B cell (primary cell): ENCODE measurements at regions not wholly inside any gene's neighbourhood (a gene's known extent, or its start where the extent isn't known, plus 50 kb on each side); places are given as distances from the start of the nearest gene placed in this dataset.

Experiments used
- ATAC-seq: fragments of 200-7000 bp; cut with Tn5 transposase; one replicate; pipeline ENCODE4 v1.10.0; 2021; ENCODE audit warnings: low read depth, mild to moderate bottlenecking, moderate number of reproducible peaks, moderate library complexity
- CTCF ChIA-PET: fragments of 350-600 bp; sonication (Branson Sonifier 250); formaldehyde crosslinking; loops from one replicate; lab custom pipeline; 2021; ENCODE audit warnings: antibody characterized with exemption, inconsistent platforms; lab: Charles Lee
- POLR2A ChIA-PET: fragments of 350-600 bp; sonication (Branson Sonifier 250); formaldehyde crosslinking; loops from one replicate; lab custom pipeline; 2021; ENCODE audit warnings: antibody characterized with exemption; lab: Charles Lee
- DNase-seq: peaks from one replicate; pipeline ENCODE4 v3.0.0; 2013
- H2AFZ ChIP-seq: 2 replicates; pipeline ENCODE4 v1.6.1; 2012; ENCODE audit warnings: mild to moderate bottlenecking, low read depth, low read length; ENCODE audit not compliant: insufficient read depth, poor library complexity, severe bottlenecking
- H3K27ac ChIP-seq, 2 donors: 1 replicate in 1 of 2; 2 replicates in 1 of 2; pipeline ENCODE4 v1.5.1; 2012 to 2013; ENCODE audit warnings: low read length in 2 of 2, mild to moderate bottlenecking in 2 of 2, moderate library complexity in 1 of 2
- H3K27me3 ChIP-seq, 4 experiments: fragments of 200-600 bp in 1 of 4; sonication (generic) in 1 of 4; replicated peaks in 1 of 4; 1 replicate in 2 of 4; 2 replicates in 2 of 4; pipeline versions ENCODE4 v1.6.1 to v1.7.0; 2013 to 2016; ENCODE audit warnings: low read length in 3 of 4, mild to moderate bottlenecking in 2 of 4, mixed read lengths in 1 of 4, moderate library complexity in 1 of 4; ENCODE audit not compliant: insufficient read depth in 4 of 4, control insufficient read depth in 3 of 4; ENCODE audit errors: control extremely low read depth in 1 of 4
- H3K36me3 ChIP-seq, 2 experiments: replicated peaks in 1 of 2; 1 replicate in 1 of 2; 2 replicates in 1 of 2; pipeline versions ENCODE4 v1.6.1 to v1.7.1; 2013; ENCODE audit warnings: low read length in 1 of 2; ENCODE audit not compliant: insufficient read depth in 2 of 2, control insufficient read depth in 1 of 2; ENCODE audit errors: control extremely low read depth in 1 of 2, extremely low read depth in 1 of 2
- H3K4me1 ChIP-seq, 2 donors: fragments of 200-600 bp in 1 of 2; sonication (generic) in 1 of 2; 1 replicate in 1 of 2; 2 replicates in 1 of 2; pipeline versions ENCODE4 v1.5.1 to v1.6.1; 2013 to 2017; ENCODE audit warnings: low read length in 2 of 2; ENCODE audit not compliant: control insufficient read depth in 2 of 2, insufficient read depth in 2 of 2
- H3K4me2 ChIP-seq: replicated peaks from 2 replicates; pipeline ENCODE3; 2012; ENCODE audit warnings: mild to moderate bottlenecking, low read depth, low read length; ENCODE audit not compliant: poor library complexity, severe bottlenecking
- H3K4me3 ChIP-seq, 5 experiments: fragments of 200-600 bp in 1 of 5; sonication (generic) in 1 of 5; 1 replicate in 3 of 5; 2 replicates in 2 of 5; pipeline versions ENCODE4 v1.5.1 to v1.7.0; 2011 to 2016; ENCODE audit warnings: low read length in 4 of 5, mild to moderate bottlenecking in 4 of 5, low read depth in 2 of 5, control low read depth in 1 of 5, moderate library complexity in 1 of 5; ENCODE audit not compliant: insufficient read depth in 1 of 5; ENCODE audit errors: control extremely low read depth in 1 of 5, extremely low read depth in 1 of 5
- H3K79me2 ChIP-seq: fragments of 200-600 bp; sonication (generic); one replicate; pipeline ENCODE4 v1.6.0; 2016; ENCODE audit warnings: low read length; ENCODE audit not compliant: control insufficient read depth, insufficient read depth
- H3K9ac ChIP-seq: fragments of 200-600 bp; sonication (generic); 2 replicates; pipeline ENCODE4 v1.6.1; 2017; ENCODE audit warnings: mild to moderate bottlenecking, low read length, moderate library complexity
- H3K9me3 ChIP-seq, 3 donors: one replicate each; pipeline versions ENCODE4 v1.6.1 to v1.7.1; 2013; ENCODE audit warnings: low read length in 2 of 3; ENCODE audit not compliant: control insufficient read depth in 2 of 3, insufficient read depth in 1 of 3; ENCODE audit errors: control extremely low read depth in 1 of 3
- H4K20me1 ChIP-seq: 2 replicates; pipeline ENCODE4 v1.6.0; 2012; ENCODE audit warnings: mild to moderate bottlenecking, low read length; ENCODE audit not compliant: insufficient read depth, control insufficient read depth, poor library complexity, severe bottlenecking
- H3K27ac Mint-ChIP-seq: one replicate; pipeline ENCODE4 v1.8.0; 2021; ENCODE audit warnings: mixed read lengths
- H3K27me3 Mint-ChIP-seq: one replicate; pipeline ENCODE4 v1.8.0; 2021; ENCODE audit warnings: mixed read lengths
- H3K4me1 Mint-ChIP-seq: one replicate; pipeline ENCODE4 v1.8.0; 2021; ENCODE audit warnings: mixed read lengths
- H3K4me3 Mint-ChIP-seq: one replicate; pipeline ENCODE4 v1.8.0; 2021; ENCODE audit warnings: mixed read lengths
- H3K9me3 Mint-ChIP-seq: one replicate; pipeline ENCODE4 v1.8.0; 2022; ENCODE audit warnings: mixed read lengths; ENCODE audit not compliant: insufficient read depth
- EZH2 ChIP-seq: IDR thresholded peaks from 2 replicates; pipeline ENCODE4 v1.6.1; 2012; ENCODE audit warnings: borderline replicate concordance, low read depth, mild to moderate bottlenecking, moderate library complexity, low read length; ENCODE audit not compliant: insufficient read depth, poor library complexity, severe bottlenecking
- WGBS: methylation state at CpG from one replicate; pipeline ENCODE4 v1.1.5; 2013; ENCODE audit warnings: missing lambda C conversion rate; ENCODE audit not compliant: insufficient coverage; 5-methylcytosine and 5-hydroxymethylcytosine counted together
- intact Hi-C: fragments of 100-400 bp; cut with micrococcal nuclease; formaldehyde crosslinking; loops from one replicate; pipeline ENCODE4 v1.10.0; 2022
- TF ChIP-seq, protein P1 (sequence below): fragments of 200-600 bp; IDR thresholded peaks from one replicate; pipeline ENCODE4 v1.8.0; 2022; ENCODE audit warnings: antibody characterized with exemption, mild to moderate bottlenecking

DNA sequence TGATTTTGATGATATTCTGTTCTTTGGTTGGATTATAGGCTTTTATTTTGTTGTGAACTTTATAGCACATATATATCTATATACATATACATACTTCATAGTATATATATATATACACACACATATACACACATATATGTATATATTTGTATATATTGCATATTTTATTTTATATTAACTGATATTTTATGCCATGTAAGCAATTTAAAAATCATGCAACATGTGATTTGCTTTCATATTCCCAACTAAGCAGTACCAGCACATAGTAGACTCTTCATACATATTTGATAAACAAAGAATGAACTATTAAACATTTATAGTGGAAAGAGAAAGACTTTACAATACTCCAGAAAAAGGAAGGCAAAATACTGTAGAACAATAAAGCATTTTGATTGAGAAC is 679.2 kb downstream of the TENT5A start:
- ATAC-seq (no peak), DNase-seq (no peak)
- H4K20me1 ChIP-seq: no peaks in the 10 kb centered on the region
- H3K36me3 ChIP-seq: no peaks in the 10 kb centered on the region
- TF ChIP-seq, protein P1, sequence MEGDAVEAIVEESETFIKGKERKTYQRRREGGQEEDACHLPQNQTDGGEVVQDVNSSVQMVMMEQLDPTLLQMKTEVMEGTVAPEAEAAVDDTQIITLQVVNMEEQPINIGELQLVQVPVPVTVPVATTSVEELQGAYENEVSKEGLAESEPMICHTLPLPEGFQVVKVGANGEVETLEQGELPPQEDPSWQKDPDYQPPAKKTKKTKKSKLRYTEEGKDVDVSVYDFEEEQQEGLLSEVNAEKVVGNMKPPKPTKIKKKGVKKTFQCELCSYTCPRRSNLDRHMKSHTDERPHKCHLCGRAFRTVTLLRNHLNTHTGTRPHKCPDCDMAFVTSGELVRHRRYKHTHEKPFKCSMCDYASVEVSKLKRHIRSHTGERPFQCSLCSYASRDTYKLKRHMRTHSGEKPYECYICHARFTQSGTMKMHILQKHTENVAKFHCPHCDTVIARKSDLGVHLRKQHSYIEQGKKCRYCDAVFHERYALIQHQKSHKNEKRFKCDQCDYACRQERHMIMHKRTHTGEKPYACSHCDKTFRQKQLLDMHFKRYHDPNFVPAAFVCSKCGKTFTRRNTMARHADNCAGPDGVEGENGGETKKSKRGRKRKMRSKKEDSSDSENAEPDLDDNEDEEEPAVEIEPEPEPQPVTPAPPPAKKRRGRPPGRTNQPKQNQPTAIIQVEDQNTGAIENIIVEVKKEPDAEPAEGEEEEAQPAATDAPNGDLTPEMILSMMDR: no peak
- TF ChIP-seq EZH2: no peak
- Mint-ChIP-seq H3K27me3 (no peaks in the 10 kb centered on the region), H3K4me1 (no peaks in the 10 kb centered on the region), H3K27ac (no peak overlapping the region), H3K4me3 (no peak overlapping the region), H3K9me3 (no peaks in the 10 kb centered on the region)
- H3K4me1 ChIP-seq: no peaks in the 10 kb centered on the region
- no peak overlapping the region for H3K27ac ChIP-seq
- intact Hi-C loops: no loop called here
- ChIA-PET POLR2A (no interaction called here), CTCF (no interaction called here)
- H3K27me3 ChIP-seq: no peaks in the 10 kb centered on the region
- H3K4me2 ChIP-seq: no peak overlapping the region
- H3K9me3 ChIP-seq: no peaks in the 10 kb centered on the region
- no peak overlapping the region for H3K9ac ChIP-seq
- no peak overlapping the region for H2AFZ ChIP-seq
- no peaks in the 10 kb centered on the region for H3K79me2 ChIP-seq
- no peak overlapping the region for H3K4me3 ChIP-seq

DNA sequence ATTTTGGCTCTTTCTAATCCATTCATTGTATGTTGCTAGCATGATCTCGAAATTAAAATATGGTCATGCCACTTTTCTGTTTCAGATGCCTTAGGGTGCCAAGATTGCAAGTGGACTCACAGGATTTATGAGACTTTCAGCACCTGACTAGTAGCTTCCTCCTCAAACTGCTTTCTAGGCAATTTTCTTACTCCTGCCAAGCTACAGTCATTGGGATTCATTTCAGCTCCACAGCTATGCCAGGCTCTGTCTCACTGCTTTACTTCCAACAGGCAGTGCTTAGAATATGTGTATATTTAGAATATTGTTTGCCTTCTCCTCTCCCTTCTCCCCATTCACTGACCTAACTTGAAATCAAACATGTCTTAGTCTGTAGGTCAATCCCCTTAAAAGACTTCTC is 681.4 kb downstream of the TENT5A start:
- no peaks in the 10 kb centered on the region for H3K27me3 Mint-ChIP-seq
- no peak overlapping the region for H3K9ac ChIP-seq
- intact Hi-C loops: no loop called here
- H3K27ac ChIP-seq: no peak overlapping the region
- no peak overlapping the region for H3K27ac Mint-ChIP-seq
- WGBS: 60% methylated on average over 1 of the region's 1 CpG
- H3K9me3 ChIP-seq: no peaks in the 10 kb centered on the region
- H3K79me2 ChIP-seq: no peaks in the 10 kb centered on the region
- no peak overlapping the region for H3K4me2 ChIP-seq
- no peaks in the 10 kb centered on the region for H3K4me1 Mint-ChIP-seq
- H3K9me3 Mint-ChIP-seq: no peaks in the 10 kb centered on the region
- ATAC-seq (no peak), DNase-seq (no peak)
- H3K4me1 ChIP-seq: no peaks in the 10 kb centered on the region
- no peak overlapping the region for H3K4me3 ChIP-seq
- no peak overlapping the region for H3K4me3 Mint-ChIP-seq
- ChIA-PET CTCF (no interaction called here), POLR2A (no interaction called here)
- H4K20me1 ChIP-seq: no peaks in the 10 kb centered on the region
- H2AFZ ChIP-seq: no peak overlapping the region
- no peaks in the 10 kb centered on the region for H3K36me3 ChIP-seq
- TF ChIP-seq, protein P1: no peak
- no peak for TF ChIP-seq EZH2
- no peaks in the 10 kb centered on the region for H3K27me3 ChIP-seq
